GM18502 (cell line): ENCODE measurements at regions not wholly inside any gene's neighbourhood (a gene's known extent, or its start where the extent isn't known, plus 50 kb on each side); places are given as distances from the start of the nearest gene placed in this dataset.

Source experiments
- ATAC-seq: cut with Tn5 transposase; IDR thresholded peaks from one replicate; pipeline ENCODE4 v1.9.1; 2021; ENCODE audit warnings: mild to moderate bottlenecking; ENCODE audit not compliant: unreplicated experiment, poor library complexity

DNA sequence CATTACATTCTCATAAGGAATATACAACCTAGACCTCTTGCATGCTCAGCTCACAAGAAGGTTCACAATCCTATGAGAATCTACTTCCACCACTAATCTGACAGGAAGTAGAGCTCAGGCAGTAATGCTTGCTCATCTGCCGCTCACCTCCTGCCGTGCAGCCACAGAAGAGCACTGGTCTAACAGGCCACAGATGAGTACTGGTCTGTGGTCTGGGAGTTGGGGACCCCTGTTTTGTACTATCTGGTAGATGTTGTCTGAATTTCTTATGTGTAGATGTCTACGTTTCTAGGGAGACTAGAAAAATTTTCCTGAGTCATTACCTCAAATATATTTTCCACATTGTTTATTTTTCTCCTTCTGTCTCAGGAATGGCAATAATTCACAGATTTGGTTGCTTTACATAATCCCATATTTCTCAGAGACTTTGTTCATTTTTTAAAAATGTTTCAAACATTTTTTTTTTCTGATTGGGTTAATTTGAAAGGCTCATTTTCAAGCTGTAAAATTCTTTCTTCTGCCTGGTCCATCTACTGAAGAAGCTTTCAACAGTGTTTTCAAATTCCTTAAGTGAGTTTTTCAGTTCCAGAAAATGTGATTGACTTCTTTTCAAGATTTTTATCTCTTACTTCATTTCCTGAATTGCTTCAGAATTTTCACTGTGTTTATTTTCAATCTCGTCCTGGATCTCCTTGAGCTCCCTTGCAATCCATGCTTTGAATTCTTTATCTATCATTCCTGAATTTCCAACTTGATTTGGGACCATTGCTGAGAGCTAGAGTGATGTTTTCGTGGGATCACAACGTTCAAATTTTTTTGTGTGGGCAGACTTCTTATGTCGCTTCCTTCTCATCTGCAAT lies 1322.2 kb downstream of the PCDH9 start:
- no peak for ATAC-seq

DNA sequence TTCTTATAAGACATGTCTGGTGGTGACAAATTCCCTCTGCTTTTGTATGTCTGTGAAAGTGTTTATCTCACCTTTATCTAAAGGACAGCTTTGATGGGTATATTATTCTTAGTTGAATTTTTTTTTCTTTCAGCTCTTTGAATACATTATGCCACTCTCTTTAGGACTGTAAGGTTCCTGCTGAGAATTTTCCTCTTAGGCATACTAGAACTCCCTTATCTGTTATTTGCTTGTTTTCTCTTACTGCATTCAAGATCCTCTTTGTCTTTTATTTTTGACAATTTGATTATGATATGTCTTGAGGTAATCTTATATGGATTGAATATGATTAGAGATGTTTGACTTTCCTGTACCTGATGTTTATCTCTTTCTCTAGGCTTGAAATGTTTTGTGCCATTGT lies 1328.4 kb downstream of the PCDH9 start:
- ATAC-seq: no peak

DNA sequence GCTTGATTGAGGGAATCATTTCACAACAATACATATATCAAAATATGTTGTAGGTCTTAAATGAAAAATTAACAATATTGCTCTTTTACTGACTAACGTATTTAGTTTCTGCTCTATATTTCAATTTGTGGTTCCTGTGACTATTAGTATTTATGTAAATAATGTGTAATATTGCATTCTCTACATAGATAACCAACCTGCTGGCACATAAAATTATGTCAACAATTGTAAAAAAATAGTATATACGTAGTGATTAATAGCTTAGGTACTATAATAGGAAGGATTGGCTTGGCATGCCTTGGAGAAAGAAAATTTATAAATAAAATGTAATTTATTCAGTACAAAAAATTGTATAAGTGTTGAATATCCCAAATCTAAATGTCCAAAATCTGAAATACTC lies 1336.1 kb downstream of the PCDH9 start:
- ATAC-seq: no peak

DNA sequence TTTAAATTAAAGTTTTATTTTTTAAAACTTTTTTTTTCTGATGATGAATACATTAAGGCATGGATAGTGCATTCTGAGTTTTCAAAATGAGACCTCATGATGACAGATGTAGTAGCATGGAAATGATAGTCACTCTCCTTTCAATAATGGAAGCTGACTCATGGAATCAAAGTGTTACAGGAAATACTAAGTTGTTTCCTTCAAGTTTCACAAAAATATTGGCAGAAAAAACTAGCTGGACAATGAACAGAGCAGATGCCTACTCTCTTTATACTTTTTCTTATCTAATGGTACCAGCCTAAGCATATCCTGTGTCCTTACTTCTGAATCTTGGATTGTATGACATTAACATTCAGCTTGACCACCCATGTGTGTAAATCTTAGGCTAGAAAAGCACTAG lies 1337.3 kb downstream of the PCDH9 start:
- ATAC-seq: no peak

DNA sequence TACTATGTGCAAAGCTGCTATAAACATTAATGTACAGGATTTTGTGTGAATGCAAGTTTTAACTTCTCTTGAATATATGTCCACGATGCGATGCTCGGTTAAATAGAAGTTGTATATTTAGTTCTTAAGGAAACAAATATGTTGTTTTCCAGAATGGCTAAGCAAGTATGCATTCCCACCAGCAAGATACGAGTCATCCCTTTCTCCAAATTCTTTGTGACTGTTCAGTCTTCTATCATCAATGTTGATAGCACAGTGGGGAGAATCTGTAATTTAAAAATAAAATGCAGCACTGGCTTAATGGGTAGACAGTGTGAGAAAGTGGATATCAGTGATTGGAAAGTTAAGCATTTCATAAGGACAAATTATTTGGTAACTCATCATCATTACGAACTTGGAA lies 1340.8 kb downstream of the PCDH9 start:
- ATAC-seq: no peak

DNA sequence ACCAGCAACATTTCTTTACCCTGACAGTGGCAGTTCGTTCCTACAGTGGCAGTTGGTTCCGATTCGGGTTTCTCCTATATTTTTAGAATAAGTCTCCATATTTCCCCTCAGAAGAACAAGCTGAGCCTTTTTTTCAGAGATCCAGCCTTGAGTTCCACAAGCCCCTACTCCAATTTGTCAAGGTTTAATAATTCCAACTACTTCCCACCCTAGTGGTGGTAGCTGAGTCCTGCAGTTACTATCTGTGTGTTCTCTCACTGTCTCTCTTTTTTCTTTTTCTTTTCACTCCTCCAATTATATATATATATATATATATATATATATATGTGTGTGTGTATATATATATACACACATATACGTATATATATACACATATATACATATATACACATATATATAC lies 1347.3 kb downstream of the PCDH9 start:
- ATAC-seq: no peak

DNA sequence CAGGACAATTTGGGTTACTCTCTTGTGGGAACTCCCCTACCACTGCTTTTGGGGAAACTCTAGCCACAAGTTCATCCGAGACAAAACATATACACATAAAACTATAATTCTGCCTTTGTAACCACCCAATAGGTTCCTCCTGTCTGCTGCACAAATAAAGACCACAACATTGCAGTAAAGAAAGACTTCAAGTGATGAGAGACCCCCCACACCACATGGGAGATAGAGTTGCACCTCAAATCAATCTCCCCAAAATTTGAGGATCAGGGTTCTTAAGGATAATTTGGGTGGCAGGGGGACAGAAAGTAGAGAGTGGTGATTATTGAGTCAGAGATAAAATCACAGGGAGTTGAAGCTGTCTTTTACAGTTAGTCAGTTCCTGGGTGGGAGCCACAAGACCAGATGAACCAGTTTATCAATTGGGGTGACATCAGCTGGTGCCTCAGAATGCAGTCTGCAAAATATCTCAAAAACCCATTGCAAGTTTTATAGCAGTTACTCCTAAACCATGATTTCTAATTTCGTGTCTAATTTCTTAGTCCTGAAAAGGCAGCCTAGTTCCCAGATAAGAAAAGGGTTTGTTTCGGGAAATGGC lies 1348.5 kb downstream of the PCDH9 start:
- ATAC-seq: no peak

DNA sequence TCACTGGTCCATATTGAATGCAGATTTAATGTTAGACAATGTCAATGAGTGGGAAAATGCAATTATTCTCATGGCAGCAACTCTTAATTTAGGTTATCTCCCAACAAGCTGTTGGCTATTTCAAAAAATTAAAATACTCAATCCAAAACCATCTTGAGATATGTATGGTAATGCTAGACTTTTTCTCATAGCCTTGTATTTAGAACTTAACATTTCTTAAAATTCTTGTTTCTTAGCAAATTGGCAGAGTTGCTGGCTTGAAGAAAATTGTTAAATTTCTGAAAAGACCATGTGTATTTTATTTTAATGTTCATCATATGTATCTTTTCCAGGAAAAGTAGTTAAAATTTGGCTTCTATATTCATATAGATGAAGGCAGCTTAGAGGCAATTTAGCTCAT lies 1355.1 kb downstream of the PCDH9 start:
- no peak for ATAC-seq

DNA sequence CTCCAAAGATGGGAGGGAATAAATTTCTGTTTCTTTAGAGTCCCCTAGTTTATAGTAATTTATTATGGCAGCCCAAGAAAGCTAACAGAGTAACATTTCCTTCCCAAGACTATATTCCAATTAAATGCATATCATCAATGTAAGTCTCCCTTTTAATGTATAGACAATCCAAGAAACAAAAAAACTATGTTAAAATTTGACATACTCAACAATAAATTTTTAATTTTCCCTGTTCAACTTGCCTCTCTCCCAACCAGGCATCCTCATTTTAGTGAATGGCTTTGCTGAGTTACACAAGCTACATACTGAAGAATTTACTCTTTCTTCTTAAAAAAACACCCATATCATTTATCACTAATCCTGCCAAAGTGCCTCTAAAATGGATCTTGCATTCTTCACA lies 1357.7 kb downstream of the PCDH9 start:
- ATAC-seq: no peak

DNA sequence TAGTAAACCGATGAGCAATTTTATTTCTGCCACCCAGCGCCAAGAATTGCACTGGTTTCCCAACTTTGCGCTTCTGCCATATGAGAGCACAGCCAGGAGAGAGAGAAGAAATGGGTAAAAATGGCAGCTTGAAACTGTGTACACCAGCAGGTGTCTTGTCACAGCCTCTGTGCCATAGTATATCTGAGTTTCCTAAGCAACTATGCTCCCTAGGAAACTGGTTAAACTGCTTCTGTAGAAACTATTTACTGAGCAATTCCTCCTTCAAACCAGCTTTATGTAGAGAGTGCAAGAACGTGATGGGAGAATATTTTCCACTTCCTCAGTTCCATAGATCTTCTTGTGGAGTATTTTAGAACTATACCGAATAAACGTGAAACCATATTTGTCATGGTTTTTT lies 1361.3 kb downstream of the PCDH9 start:
- ATAC-seq: no peak

DNA sequence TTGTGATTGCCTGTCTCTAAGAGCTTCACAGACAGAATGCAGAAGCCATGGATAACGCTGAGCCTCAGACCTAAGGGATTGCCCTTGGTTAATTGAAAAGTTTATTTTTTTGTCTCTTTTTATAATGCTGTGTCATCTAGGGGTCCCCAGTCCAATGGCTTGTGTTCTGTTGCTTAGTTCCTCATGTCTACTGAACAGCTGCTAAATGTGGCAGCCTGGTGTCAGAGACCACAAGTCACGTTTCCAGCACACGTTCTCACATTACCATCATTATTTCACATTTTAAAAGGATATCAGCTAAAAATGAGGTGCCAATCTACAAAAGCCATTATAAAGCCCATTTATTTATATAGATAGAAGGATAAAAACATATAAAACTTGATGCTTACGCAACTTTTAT lies 1362.0 kb downstream of the PCDH9 start:
- no peak for ATAC-seq

DNA sequence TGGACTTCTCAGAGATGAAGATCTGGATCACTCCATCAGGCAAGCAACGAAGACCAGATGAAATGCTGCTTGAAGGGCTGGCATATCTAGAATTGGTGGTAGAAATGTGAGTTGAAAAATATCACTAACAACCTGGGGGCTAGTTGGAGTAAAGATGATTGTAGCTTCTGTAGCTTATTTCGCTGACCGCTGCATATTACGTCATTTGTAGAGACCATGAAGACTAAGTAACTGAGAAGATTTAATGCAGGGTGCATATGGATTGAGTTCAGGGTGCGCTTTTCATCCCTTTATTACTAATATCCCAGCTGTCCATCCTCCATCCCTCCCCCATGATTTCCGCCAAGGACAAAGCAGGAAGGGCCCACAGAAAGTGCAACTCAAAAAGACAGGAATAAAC lies 1364.0 kb downstream of the PCDH9 start:
- no peak for ATAC-seq

DNA sequence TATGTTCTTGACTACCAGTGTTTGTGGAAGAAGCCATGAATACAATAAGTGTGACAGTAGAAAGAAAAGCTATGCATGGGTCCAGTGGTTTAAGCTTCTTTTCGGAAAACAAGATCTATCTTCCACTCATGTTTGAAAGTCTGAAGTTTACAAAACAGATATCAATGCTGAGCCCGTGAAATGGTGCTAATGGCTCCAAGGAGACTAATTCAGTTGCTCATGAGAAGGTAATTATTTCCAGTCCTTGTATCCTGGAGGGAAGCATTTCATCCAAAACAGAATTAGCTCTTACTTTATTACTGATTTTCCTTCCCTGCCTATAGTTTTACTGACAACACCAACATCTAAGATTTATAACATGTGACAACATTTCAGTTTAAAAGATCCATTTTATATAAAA lies 1364.9 kb downstream of the PCDH9 start:
- no peak for ATAC-seq

DNA sequence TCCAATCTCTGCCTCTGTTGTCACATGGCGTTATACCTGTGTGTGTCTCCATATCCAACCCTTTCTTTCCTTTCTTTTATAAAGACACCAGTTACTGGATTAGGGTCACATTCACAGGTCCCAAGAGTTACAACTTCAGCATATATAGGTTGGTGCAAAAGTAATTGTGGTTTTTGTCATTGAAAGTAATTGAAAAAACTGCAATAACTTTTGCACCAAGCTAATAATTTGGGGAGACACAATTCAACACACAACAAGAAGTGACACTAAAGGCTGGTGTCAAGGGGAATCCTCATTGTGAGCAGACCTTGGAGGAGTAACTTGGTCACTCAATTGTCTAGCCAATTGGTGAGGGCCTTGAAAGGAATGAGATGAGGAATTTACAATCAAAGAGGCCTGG lies 1366.1 kb downstream of the PCDH9 start:
- ATAC-seq: no peak

DNA sequence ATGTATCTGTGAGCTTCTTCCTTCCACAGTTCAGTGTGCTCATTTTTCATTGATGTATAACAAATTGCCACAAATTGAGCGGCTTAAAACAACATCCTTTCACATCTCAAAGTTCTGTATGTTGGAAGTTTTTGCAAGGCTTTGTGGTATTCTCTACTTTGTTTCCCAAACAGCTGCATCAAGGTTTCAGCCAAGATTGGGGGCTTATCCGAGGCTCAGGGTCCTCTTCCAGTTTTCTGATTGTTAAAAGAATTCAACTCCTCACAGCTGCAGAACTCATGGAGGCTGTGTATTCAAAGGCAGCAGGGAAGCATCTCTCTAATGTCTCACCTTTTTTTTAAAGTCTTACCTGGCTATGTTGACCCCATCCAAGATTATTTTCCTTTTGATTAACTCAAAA lies 1369.8 kb downstream of the PCDH9 start:
- no peak for ATAC-seq

DNA sequence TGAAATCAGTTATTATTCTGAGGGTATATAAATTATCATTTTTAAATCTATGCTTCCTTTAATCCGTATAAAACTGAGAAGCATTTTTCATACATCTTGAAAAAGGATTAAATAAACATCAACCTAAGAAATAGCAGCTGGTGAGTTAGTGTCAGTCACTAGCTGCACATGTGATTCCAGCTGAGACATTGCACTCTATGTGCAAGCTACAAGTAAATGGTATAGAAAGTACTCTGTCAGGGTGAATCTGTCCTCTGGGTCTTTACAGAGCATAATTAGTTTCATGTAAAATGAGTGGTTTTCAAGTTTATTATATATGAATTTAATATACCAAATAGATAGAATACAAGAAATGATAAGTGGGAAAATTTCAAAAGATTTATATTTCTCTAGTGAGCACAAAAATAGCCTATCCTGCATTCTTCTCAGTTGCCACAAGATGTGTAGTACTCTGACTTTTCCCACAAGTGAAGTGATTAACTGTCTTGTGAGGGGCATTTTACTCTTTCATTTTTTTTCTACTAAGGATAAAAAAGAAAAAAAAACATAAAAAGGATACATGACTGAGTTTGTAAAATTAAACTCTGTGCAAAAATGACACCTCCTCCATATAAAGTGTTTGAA lies 1372.1 kb downstream of the PCDH9 start:
- ATAC-seq: no peak

DNA sequence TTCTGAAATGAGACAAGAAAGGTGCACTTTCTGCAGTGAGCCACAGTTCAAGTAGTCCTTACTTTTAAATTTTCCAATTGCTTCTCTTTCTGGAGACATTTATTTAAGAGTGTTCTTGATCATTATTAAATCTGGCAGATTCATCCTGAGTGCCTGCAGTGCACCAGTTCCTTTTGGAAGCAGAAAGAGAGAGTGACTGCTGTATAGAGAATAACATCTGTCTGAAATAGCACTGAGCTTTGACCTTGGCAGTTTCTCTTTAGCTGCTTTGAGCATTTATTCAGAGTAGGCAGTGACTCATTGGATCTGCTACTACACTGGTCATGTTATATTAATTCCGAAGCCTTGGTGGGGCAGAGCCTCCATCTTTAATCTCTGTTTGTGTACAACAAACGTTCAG lies 1373.7 kb downstream of the PCDH9 start:
- no peak for ATAC-seq

DNA sequence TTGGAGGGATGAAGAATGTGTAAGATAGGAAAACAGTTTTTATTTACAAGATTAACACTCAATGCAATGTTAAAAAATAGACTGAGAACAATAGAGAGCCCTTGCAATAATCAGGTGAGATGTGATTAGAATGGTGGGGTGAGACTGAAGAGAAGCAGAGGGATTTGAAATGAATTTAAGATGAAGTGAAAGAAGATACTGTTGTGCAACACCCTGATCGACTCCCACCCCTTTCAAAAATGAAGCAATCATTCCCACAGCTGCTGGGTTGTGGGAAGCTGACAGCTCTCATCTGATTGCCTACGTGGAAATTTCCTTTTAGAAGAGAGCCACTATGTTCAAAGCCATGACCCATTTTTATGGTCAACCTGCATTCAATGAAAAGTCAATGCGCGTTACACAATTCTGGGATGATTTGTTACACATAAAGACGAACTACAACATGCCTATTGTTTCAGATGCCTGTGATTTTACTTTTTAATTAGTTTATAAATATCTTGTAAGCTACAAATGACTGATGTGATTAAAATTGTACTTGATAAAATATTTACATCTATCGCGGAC lies 1374.8 kb downstream of the PCDH9 start:
- no peak for ATAC-seq

DNA sequence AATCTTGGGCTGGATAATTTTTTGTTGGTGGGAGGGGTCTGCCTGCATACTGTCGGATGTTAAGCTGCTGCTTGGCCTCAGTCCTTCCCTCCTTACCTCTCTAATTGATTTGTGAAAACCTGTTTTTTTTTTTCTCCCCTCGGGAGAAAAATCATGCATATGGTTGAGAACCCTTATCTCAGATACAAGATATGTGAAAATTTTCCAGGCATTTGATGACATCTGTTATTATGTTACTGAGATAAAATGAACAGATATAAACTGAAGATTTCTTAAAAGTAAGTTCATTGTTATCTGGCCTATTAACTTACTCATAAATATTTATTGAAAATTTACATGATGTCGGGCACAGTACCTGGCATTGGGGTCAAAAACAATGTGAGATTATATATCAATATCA lies 1375.7 kb downstream of the PCDH9 start:
- no peak for ATAC-seq

DNA sequence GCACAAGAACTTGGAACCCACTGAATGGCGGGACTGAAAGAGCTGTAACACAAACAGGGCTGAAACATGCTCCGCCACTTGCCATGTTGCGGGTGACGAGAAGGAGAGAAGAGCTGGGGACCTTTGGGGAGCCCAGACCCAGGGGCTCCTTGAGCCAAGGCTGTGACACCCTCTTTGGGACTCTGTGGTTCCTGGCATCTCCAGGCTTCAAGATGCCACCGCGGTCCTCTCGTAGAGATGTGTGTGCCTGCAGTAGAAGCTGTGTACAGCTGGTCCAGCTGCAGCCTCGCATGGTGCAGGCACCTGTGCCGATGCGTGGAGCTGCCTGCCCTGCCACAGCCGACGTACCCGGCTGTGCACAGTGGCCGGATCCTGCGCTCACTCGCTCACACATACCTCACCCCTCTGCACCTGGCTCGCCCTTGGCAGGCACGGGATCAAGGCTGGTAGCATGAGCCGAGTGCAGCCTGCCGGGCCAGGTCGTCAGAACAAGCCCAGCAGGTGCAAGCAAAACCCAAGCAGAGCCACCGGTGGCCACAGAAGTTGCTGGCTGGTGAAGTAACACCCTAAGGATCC lies 1385.8 kb downstream of the PCDH9 start:
- no peak for ATAC-seq

DNA sequence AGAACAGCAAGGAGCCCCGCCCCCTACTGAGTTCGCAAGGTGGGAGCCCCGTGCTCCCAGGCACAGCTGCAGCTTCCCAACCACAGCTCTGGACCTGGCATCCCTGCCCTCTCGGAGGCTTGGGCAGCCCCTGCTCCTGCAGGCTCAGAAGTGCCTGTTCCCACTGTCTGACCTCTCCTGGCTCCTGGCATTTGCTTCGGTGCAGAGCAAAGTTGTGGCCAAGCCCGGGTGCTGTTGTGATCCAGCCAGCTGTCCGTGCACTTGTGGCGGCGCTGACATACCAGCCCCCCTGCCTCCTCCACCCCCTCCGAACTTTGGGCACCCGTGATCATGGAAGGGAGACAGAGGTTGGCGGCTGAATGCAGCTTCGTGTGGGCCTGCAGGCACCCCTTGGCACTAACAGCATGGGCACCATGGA lies 1386.8 kb downstream of the PCDH9 start:
- ATAC-seq: no peak
